IMR-90 (cell line): ENCODE measurements at regions not wholly inside any gene's neighbourhood (a gene's known extent, or its start where the extent isn't known, plus 50 kb on each side); places are given as distances from the start of the nearest gene placed in this dataset.

Source experiments
- ATAC-seq: fragments of 200-7000 bp; cut with Tn5 transposase; 2 replicates; pipeline ENCODE4 v1.9.1; 2020; ENCODE audit warnings: low read depth, mild to moderate bottlenecking, moderate library complexity
- BruUV-seq: library from RNA; stranded (reverse); fragments of 400-500 nt; replicated peaks from 2 replicates; lab custom pipeline; 2021; lab: Mats Ljungman, UMichigan
- CTCF ChIA-PET: fragments of 300-600 bp; formaldehyde crosslinking; extraction: SDS; loops from one replicate; lab custom pipeline; 2021; ENCODE audit warnings: antibody characterized with exemption; lab: Yijun Ruan, JAX
- POLR2A ChIA-PET: fragments of 300-600 bp; sonication (Branson Sonifier 250); formaldehyde crosslinking; loops from one replicate; lab custom pipeline; 2022; ENCODE audit warnings: antibody characterized with exemption; ENCODE audit not compliant: unreplicated experiment; lab: Charles Lee
- DNase-seq: peaks from one replicate; pipeline ENCODE4 v3.0.0; 2013
- H2AFZ ChIP-seq: replicated peaks from 2 replicates; pipeline ENCODE3; 2013; ENCODE audit warnings: low read length, mild to moderate bottlenecking; ENCODE audit not compliant: poor library complexity
- H2AK5ac ChIP-seq: 2 replicates; pipeline ENCODE4 v1.6.1; 2013; ENCODE audit warnings: low read depth, low read length, inconsistent platforms
- H2AK9ac ChIP-seq: replicated peaks from 2 replicates; pipeline ENCODE3; 2013; ENCODE audit warnings: mild to moderate bottlenecking, low read depth, low read length, moderate library complexity; ENCODE audit not compliant: poor library complexity
- H2BK120ac ChIP-seq: 2 replicates; pipeline ENCODE4 v1.6.1; 2013; ENCODE audit warnings: low read depth, low read length, inconsistent platforms
- H2BK15ac ChIP-seq: 3 replicates; pipeline ENCODE4 v1.6.1; 2013; ENCODE audit warnings: low read depth, low read length, inconsistent platforms
- H2BK20ac ChIP-seq: 2 replicates; pipeline ENCODE4 v1.6.1; 2013; ENCODE audit warnings: low read depth, mild to moderate bottlenecking, inconsistent platforms, low read length, moderate library complexity
- H2BK5ac ChIP-seq: 2 replicates; pipeline ENCODE4 v1.6.1; 2013; ENCODE audit warnings: mild to moderate bottlenecking, low read depth, low read length, inconsistent platforms; ENCODE audit not compliant: poor library complexity, severe bottlenecking
- H3K14ac ChIP-seq: replicated peaks from 2 replicates; pipeline ENCODE4 v1.6.1; 2013; ENCODE audit warnings: low read depth, low read length, inconsistent platforms
- H3K18ac ChIP-seq: 2 replicates; pipeline ENCODE4 v1.6.1; 2013; ENCODE audit warnings: low read depth, low read length, control low read depth
- H3K23ac ChIP-seq: 2 replicates; pipeline ENCODE4 v1.6.1; 2013; ENCODE audit warnings: low read depth, low read length, inconsistent platforms
- H3K27ac ChIP-seq: 2 replicates; pipeline ENCODE4 v1.5.1; 2013; ENCODE audit warnings: mild to moderate bottlenecking, control low read depth, low read length; ENCODE audit not compliant: insufficient read depth
- H3K27me3 ChIP-seq: 2 replicates; pipeline ENCODE4 v1.6.1; 2013; ENCODE audit warnings: low read length; ENCODE audit not compliant: control insufficient read depth, insufficient read depth
- H3K36me3 ChIP-seq: 2 replicates; pipeline ENCODE4 v1.6.1; 2013; ENCODE audit warnings: low read length, mixed read lengths; ENCODE audit not compliant: control insufficient read depth, insufficient read depth
- H3K4ac ChIP-seq: 2 replicates; pipeline ENCODE4 v1.6.1; 2013; ENCODE audit warnings: low read depth, low read length, inconsistent platforms
- H3K4me1 ChIP-seq: 2 replicates; pipeline ENCODE4 v1.6.1; 2013; ENCODE audit warnings: low read length, mixed read lengths; ENCODE audit not compliant: control insufficient read depth, insufficient read depth
- H3K4me2 ChIP-seq: 2 replicates; pipeline ENCODE4 v1.6.1; 2013; ENCODE audit warnings: low read depth, mild to moderate bottlenecking, control low read depth, low read length, moderate library complexity
- H3K4me3 ChIP-seq: 2 replicates; pipeline ENCODE4 v1.5.1; 2013; ENCODE audit warnings: low read depth, mild to moderate bottlenecking, control low read depth, low read length, moderate library complexity; ENCODE audit not compliant: insufficient read depth
- H3K56ac ChIP-seq: 2 replicates; pipeline ENCODE4 v1.6.1; 2013; ENCODE audit warnings: low read length, inconsistent platforms; ENCODE audit not compliant: insufficient read depth; ENCODE audit errors: extremely low read depth
- H3K79me1 ChIP-seq, 2 experiments: 2 replicates each; pipeline ENCODE4 v1.6.1; 2013; ENCODE audit warnings: low read length in 2 of 2, inconsistent platforms in 1 of 2, low read depth in 1 of 2
- H3K9ac ChIP-seq: 2 replicates; pipeline ENCODE4 v1.6.1; 2013; ENCODE audit warnings: low read depth, low read length, control low read depth
- H3K9me1 ChIP-seq: 2 replicates; pipeline ENCODE4 v1.6.1; 2013; ENCODE audit warnings: low read length, inconsistent platforms; ENCODE audit not compliant: insufficient read depth
- H3K9me3 ChIP-seq: 2 replicates; pipeline ENCODE4 v1.6.1; 2013; ENCODE audit warnings: low read length; ENCODE audit not compliant: control insufficient read depth, insufficient read depth
- H4K20me1 ChIP-seq: 2 replicates; pipeline ENCODE4 v1.6.1; 2013; ENCODE audit warnings: low read length, inconsistent platforms; ENCODE audit not compliant: insufficient read depth
- H4K5ac ChIP-seq: 2 replicates; pipeline ENCODE4 v1.6.1; 2013; ENCODE audit warnings: mild to moderate bottlenecking, low read depth, low read length, control low read depth
- H4K8ac ChIP-seq, 2 experiments: 2 replicates each; pipeline ENCODE4 v1.6.1; 2013; ENCODE audit warnings: low read depth in 2 of 2, low read length in 2 of 2, control low read depth in 1 of 2, inconsistent platforms in 1 of 2
- H4K91ac ChIP-seq: 2 replicates; pipeline ENCODE4 v1.6.1; 2013; ENCODE audit warnings: low read depth, low read length, inconsistent platforms; ENCODE audit not compliant: insufficient read depth
- FOS ChIP-seq: fragments of 150-350 bp; IDR thresholded peaks from 2 replicates; pipeline ENCODE4 v1.6.1; 2016; ENCODE audit warnings: low read depth, low read length
- WGBS, 2 experiments: methylation state at CpG; one replicate each; pipeline versions ENCODE4 v1.1.5 to v1.1.7; 2013; ENCODE audit warnings: missing lambda C conversion rate in 2 of 2; ENCODE audit not compliant: insufficient read length in 1 of 2; ENCODE audit errors: extremely low coverage in 2 of 2; 5-methylcytosine and 5-hydroxymethylcytosine counted together
- dilution Hi-C: fragments of 300-500 bp; cut with HindIII; formaldehyde crosslinking; loops from one replicate; pipeline ENCODE4 v1.14.3; 2018; ENCODE audit warnings: low sequenced_read_pairs; ENCODE audit not compliant: unreplicated experiment
- in situ Hi-C: fragments of 300-500 bp; cut with MboI; formaldehyde crosslinking; loops from 3 replicates; pipeline ENCODE4 v1.14.3; 2019; ENCODE audit warnings: low sequenced_read_pairs, inconsistent platforms, mixed read lengths
- intact Hi-C: fragments of 100-400 bp; cut with micrococcal nuclease; formaldehyde crosslinking; loops from 2 replicates; pipeline ENCODE4 v1.10.0; 2022
- TF ChIP-seq, protein P1 (sequence below): fragments of 150-350 bp; IDR thresholded peaks from 2 replicates; pipeline ENCODE4 v1.6.1; 2016; ENCODE audit warnings: low read depth, mild to moderate bottlenecking, low read length, moderate library complexity, borderline replicate concordance

GRCh38 chr1:194045416-194045815 lies 859.0 kb upstream of the B3GALT2 start:
- no peak overlapping the region for H4K5ac ChIP-seq
- H3K9ac ChIP-seq: no peak overlapping the region
- no peak overlapping the region for H2AFZ ChIP-seq
- H4K20me1 ChIP-seq: no peaks in the 10 kb centered on the region
- DNase-seq (peak; percentile 78), ATAC-seq (peak; percentile 85)
- H4K8ac ChIP-seq: no peak overlapping the region
- no peak overlapping the region for H2BK15ac ChIP-seq
- no peaks in the 10 kb centered on the region for H3K9me3 ChIP-seq
- no peaks in the 10 kb centered on the region for H3K79me1 ChIP-seq
- no CpG with 5 or more reads among the region's 2 CpGs for WGBS, 2 experiments
- POLR2A ChIA-PET: no interaction called here
- H2BK5ac ChIP-seq: peak overlapping the region; percentile 66
- H2AK9ac ChIP-seq: no peak overlapping the region
- no peaks in the 10 kb centered on the region for H3K36me3 ChIP-seq
- H2BK120ac ChIP-seq: no peak overlapping the region
- H3K4me2 ChIP-seq: peak overlapping the region; percentile 54; the same call in 1 of the 2 replicates
- H3K4ac ChIP-seq: no peak overlapping the region
- H3K9me1 ChIP-seq: peaks cover 3% of the 10 kb centered on the region
- H3K4me1 ChIP-seq: peaks cover 8% of the 10 kb centered on the region
- no peak overlapping the region for H2BK20ac ChIP-seq
- TF ChIP-seq, protein P1, sequence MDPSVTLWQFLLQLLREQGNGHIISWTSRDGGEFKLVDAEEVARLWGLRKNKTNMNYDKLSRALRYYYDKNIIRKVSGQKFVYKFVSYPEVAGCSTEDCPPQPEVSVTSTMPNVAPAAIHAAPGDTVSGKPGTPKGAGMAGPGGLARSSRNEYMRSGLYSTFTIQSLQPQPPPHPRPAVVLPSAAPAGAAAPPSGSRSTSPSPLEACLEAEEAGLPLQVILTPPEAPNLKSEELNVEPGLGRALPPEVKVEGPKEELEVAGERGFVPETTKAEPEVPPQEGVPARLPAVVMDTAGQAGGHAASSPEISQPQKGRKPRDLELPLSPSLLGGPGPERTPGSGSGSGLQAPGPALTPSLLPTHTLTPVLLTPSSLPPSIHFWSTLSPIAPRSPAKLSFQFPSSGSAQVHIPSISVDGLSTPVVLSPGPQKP: no peak
- peak; percentile 61; the same call in 1 of the 2 replicates for TF ChIP-seq FOS
- BruUV-seq: no TSS peak
- no peak overlapping the region for H2AK5ac ChIP-seq
- H4K91ac ChIP-seq: no peak overlapping the region
- no peak overlapping the region for H3K14ac ChIP-seq
- no peak overlapping the region for H3K27ac ChIP-seq
- H3K23ac ChIP-seq: no peak overlapping the region
- H3K4me3 ChIP-seq: no peak overlapping the region
- CTCF ChIA-PET: no interaction called here
- H3K18ac ChIP-seq: no peak overlapping the region
- dilution Hi-C loops (no loop called here), intact Hi-C loops (loop anchor here (10.0 kb wide), 1 partner anchor 861 kb away; the partner anchor contains the start of gene B3GALT2), in situ Hi-C loops (no loop called here)
- no peaks in the 10 kb centered on the region for H3K27me3 ChIP-seq
- no peak overlapping the region for H3K56ac ChIP-seq
